ENCODE measurements at regions not wholly inside any gene's neighbourhood (a gene's known extent, or its start where the extent isn't known, plus 50 kb on each side); places are given as distances from the start of the nearest gene placed in this dataset.

DNA sequence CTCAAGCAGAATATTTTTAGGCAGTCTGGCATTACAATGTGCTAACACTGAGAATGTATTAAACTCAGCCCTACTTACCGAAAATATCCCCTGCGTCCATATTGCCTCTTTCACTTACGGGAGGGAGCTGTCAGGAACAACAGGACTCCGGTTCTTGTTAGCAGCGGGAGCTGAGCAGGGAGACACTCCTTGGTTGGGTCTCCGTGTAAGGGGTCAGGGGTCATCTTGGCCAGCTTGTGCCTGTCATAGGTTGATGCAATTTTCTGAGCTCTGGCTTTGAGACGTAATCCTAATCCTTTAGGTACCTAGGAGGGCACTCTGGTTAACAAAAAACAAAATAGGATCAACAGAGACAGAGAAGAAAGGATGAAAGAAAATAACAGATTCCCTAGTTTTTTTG, 1477.2 kb downstream of the BRD1 start:
- DNase-seq, result no peak

- DNase-seq, result no peak
These were observed 1478.8 kb downstream of the BRD1 start for GRCh38 chr22:48348855-48349254.

- DNase-seq, result no peak
These were observed 1480.4 kb downstream of the BRD1 start for GRCh38 chr22:48347311-48347710.

- no peak for DNase-seq
These were observed 1480.8 kb downstream of the BRD1 start for GRCh38 chr22:48346911-48347310.

- no peak for DNase-seq
These were observed 1481.4 kb downstream of the BRD1 start for GRCh38 chr22:48346311-48346710.

GRCh38 chr22:48345631-48346030, 1482.0 kb downstream of the BRD1 start:
- DNase-seq, result no peak

DNA sequence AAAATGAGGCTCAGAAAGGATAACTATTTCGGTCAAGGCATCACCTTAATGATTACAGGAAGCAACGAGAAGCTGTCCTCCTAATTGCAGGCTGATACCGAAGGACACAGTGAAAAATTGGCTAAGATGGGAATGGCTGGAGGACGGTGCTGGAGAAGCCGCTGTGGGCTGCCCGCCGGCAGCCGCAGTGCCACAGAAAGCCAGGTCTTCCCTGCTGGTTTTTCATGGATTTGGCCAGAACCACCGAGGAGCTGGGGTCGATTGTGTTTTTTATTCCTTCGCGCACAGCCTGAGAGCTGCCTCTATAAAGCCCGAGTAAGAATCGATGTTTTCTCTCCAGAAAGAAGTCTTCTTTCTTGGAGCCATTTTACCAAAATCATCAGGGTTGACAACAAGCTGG, 1484.2 kb downstream of the BRD1 start:
- DNase-seq, result no peak

DNA sequence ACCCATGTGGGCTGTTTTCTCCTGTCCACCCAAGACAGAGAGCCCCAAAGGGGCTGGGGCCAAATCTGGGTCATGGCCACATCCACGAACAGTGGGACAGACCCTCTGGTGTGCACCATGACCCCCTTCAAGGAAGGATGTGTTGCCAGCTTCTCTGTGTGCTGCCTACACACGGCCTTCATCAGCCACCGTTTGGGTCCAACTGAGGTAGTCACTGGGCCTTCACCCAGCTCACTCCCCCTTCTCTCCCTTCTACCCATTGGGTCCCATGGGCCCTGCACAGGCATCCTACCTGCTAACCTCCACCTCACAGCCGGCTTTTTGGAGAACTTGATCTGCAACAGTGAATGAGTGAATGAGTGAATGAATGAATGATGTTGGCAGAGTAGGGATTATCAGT, 1484.9 kb downstream of the BRD1 start:
- DNase-seq, result no peak

GRCh38 chr22:48342016-48342415, 1485.7 kb downstream of the BRD1 start:
- DNase-seq, result no peak

DNA sequence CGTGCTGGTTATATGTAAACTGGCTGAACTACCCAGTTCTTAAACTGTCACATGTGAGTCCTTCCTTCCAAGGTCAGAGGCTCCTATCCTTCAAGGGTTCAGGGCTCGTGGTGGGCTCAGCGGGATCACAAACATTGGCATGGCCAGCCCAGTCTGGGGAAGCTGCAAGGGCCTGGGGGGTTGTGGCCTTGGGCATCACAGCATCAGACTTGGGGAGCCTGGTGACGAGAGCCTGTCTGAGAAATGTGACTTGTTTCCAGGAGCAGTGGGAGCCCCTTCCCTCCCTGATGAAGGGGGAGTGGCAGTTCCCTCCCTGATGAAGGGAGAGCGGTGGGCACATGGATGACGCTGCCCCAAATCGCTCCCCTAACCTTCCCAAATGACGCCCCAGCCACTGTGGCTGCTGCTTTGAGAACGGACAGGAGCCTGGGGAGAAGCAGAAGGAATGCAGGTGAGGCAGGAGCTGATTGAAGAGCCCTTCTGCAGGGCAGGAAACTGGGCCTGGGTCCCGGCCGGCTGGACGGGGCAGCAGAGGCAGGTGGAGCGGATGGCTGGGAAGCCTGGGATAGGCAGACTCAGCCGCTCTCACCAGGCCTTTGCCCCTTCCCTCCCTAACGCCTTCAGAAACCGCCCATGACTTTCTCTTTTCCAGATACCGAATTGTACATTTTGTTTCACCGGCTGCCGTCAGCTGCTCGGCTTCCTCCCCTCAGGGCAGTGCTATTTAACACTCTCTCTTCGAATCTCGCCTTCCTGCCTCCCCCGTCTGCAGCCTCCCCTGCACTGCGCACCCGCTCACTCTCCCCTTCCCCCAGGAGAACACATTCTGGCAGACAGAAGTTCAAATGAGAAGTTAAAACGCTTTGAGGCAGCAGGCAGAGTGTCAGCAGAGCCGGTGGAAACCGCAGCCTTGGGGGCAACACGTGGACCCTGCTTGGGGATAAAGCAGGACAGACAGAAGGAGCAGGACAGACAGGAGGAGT, 1486.7 kb downstream of the BRD1 start:
- DNase-seq, result no peak

GRCh38 chr22:48340191-48340590, 1487.5 kb downstream of the BRD1 start:
- no peak for DNase-seq

DNA sequence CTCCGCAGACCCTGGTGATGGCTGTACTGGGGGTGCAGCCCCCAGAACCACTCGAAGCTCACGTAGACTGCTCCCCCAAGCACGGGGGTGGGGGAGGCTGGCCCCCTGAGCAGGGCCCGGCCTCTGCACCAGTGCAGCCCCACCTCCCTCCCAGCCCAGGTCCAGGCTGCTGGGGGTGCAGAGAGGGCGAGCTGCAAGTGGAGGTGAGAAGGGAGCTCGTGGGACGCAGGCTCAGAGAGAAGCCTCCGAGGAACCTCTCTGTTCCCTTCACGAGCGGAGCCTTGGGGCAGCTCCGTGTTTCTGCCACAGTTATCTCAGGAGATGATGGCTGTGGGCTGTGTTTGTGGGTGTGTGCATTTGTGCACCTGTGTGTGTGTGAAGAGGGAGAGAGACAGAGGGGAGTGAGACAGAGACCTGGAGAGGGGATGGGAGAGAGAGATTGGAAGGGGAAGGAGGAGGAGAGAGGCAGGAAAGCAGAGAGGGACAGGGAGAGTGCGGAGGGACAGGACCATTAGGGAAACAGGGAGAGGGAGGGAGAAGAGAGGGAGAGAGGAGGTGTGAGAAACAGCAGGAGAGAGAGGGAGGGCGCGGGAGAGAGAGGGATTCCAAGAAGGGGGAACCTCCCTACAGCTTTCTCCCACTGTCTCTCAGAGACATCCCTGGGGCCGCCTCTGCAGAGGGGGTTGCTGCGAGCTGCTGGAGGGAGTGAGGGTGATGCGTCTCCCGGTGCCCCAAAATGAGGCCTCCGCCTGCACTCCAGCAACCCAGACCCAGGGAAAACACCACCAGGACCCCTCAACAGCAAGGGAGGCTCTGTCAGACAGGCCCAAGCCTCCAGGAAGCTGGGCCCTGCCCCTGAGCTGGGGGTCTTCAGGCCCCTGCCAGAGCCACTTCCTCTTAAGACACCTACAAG, 1488.6 kb downstream of the BRD1 start:
- no peak for DNase-seq

- DNase-seq, result no peak
These were observed 1489.5 kb downstream of the BRD1 start for GRCh38 chr22:48337957-48338792.

GRCh38 chr22:48336339-48337060, 1491.2 kb downstream of the BRD1 start:
- DNase-seq, result no peak

GRCh38 chr22:48335442-48336139, 1492.1 kb downstream of the BRD1 start:
- no peak for DNase-seq

- no peak for DNase-seq
These were observed 1492.7 kb downstream of the BRD1 start for GRCh38 chr22:48334971-48335370.

DNA sequence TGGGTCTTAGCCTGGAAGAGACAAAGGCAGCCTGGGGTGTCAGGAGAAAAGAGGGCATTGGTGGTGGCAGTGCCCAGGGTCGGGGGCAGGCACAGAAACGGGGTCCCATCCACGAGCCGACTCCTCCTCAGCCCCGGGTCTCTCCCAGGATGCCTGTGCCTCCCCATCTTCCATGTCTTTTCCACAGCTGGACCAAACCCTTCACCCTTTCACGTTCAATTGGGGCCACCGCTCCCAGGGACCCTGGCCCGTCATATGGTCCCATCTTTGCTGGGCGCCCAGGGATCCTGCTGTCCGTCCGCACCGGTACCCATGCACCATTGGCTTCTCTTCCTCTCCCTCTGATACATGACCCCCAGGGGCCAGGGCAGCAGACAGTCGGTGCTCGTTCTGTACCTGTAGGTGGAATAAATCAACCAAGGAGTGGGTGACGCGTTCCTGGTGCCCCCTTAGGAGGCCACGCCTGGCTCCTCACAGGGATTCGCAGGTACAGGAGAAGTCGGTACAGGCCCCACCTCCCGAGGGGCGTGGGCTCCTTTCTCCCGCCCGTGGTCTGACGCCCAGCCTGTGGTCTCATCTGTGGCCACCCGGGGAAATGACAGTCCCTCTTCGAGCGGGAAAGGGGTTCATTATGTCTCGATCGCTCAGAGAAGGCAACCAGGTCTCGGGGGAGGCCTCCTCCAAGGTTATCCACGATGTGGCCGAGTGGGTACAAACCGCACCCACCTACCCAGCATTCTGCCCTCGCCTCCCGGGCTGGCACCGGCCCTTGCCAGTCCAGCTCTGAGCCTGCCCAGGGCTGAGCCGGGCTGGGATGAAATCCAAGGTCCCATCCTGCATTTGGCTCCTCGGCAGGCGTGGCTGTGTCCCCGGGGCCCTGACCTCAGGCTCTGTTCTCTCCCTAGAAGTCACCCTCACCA, 1493.6 kb downstream of the BRD1 start:
- DNase-seq, result no peak

- no peak for DNase-seq
These were observed 1494.3 kb downstream of the BRD1 start for GRCh38 chr22:48333323-48333763.

DNA sequence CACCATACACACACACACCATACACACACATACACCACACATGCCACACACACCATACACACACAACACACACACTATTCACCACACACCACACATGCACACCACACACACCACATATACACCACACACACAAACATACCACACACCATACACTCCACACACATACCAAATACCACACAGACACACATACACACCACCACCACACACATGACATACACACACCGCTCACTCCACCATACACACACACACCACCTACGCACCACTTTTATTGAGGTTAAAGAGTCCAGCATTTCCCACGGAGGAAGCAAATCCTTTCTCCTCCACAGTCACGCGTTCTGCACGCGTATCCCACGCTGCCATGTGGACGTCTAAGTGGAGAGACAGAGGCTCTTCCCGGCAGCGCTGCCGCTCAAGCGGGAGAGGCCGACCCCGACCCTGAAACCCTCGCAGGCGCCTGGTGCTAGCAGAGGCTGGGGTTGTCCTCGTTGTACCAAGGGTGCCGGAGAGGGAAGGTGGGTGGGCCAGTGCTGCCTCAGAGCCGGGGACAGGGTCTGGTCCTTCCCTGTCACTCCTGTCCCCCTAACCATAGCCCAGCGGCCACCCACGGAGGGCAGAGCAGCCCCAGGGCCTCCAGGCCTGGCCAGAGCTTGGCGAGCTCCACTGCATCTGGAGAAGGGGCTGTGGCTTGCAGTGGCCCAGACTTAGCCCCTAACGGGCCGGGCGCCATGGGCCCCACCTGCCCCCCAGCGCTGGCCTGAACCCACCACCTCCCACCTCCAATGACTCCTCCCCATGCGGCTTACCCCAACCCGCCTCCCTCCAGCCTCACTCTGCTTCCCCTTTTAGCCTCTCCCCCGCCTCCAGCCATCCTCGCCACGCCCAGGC, 1495.0 kb downstream of the BRD1 start:
- DNase-seq, result no peak

Measured in GOT3 (cell line).